ENCODE measurements at regions not wholly inside any gene's neighbourhood (a gene's known extent, or its start where the extent isn't known, plus 50 kb on each side); places are given as distances from the start of the nearest gene placed in this dataset.

DNA sequence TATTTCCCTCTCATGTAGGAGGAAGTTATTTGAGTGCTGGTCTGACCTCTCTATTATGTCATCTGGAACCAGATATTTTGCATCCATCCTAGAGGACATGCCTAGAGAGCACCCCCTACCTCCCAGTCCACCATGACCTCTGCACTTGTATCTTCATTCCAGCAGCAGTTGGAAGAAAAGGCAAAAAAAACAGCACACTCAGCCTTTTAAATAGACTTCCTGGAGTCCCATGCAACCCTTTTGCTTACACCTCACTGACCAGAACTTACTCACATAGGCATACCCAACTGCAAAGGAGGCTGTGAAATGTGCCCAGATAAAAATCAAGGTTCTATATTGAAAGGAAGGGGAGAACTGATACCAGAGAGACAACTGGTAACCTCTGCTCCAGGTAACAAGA lies 92.3 kb upstream of the FHIT start:
- H2AFZ ChIP-seq (replicated peaks): no peak overlapping the region
- no peaks in the 10 kb centered on the region for H3K27me3 ChIP-seq
- H3K4me1 ChIP-seq: no peaks in the 10 kb centered on the region
- H3K4me2 ChIP-seq: no peak overlapping the region
- no peaks in the 10 kb centered on the region for H4K20me1 ChIP-seq (ENCODE audit: low read depth)
- no peaks in the 10 kb centered on the region for H3F3A ChIP-seq (ENCODE audit: low read depth)
- H3K9ac ChIP-seq: no peak overlapping the region
- Mint-ChIP-seq H3K36me3 (no peaks in the 10 kb centered on the region), H3K9me3 (no peaks in the 10 kb centered on the region), H3K4me1 (peaks cover 2% of the 10 kb centered on the region), H3K4me3 (no peak overlapping the region), H3K27me3 (ENCODE audit: insufficient read depth, low read depth) (peaks cover 2% of the 10 kb centered on the region), H3K27ac (no peak overlapping the region)
- no peak overlapping the region for H3K4me3 ChIP-seq
- no peaks in the 10 kb centered on the region for H3K9me3 ChIP-seq (ENCODE audit: low read depth)
- no peak overlapping the region for H3K27ac ChIP-seq
- no peaks in the 10 kb centered on the region for H3K36me3 ChIP-seq
- no peak for TF ChIP-seq EZH2 (IDR thresholded peaks at IDR 0.05)
- TF ChIP-seq, protein P1, sequence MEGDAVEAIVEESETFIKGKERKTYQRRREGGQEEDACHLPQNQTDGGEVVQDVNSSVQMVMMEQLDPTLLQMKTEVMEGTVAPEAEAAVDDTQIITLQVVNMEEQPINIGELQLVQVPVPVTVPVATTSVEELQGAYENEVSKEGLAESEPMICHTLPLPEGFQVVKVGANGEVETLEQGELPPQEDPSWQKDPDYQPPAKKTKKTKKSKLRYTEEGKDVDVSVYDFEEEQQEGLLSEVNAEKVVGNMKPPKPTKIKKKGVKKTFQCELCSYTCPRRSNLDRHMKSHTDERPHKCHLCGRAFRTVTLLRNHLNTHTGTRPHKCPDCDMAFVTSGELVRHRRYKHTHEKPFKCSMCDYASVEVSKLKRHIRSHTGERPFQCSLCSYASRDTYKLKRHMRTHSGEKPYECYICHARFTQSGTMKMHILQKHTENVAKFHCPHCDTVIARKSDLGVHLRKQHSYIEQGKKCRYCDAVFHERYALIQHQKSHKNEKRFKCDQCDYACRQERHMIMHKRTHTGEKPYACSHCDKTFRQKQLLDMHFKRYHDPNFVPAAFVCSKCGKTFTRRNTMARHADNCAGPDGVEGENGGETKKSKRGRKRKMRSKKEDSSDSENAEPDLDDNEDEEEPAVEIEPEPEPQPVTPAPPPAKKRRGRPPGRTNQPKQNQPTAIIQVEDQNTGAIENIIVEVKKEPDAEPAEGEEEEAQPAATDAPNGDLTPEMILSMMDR (IDR thresholded peaks at IDR 0.05): no peak
- TF ChIP-seq EZH2phosphoT487 (IDR thresholded peaks at IDR 0.05): no peak
- no peaks in the 10 kb centered on the region for H3K79me2 ChIP-seq (ENCODE audit: low read depth)
- DNase-seq (ENCODE audit: low spot score): no peak

GRCh38 chr3:61345020-61345419 lies 93.8 kb upstream of the FHIT start:
- Histone ChIP-seq H3K79me2 (ENCODE audit: low read depth) (no peaks in the 10 kb centered on the region), H3K36me3 (no peaks in the 10 kb centered on the region), H3K27me3 (no peaks in the 10 kb centered on the region), H3K9ac (no peak overlapping the region), H2AFZ (replicated peaks) (no peak overlapping the region), H3K9me3 (ENCODE audit: low read depth) (no peaks in the 10 kb centered on the region), H3K4me2 (no peak overlapping the region), H3K27ac (no peak overlapping the region), H3K4me1 (no peaks in the 10 kb centered on the region), H3K4me3 (no peak overlapping the region), H4K20me1 (ENCODE audit: low read depth) (no peaks in the 10 kb centered on the region), H3F3A (ENCODE audit: low read depth) (no peaks in the 10 kb centered on the region)
- H3K4me1 Mint-ChIP-seq: peaks cover 2% of the 10 kb centered on the region
- no peaks in the 10 kb centered on the region for H3K9me3 Mint-ChIP-seq
- H3K4me3 Mint-ChIP-seq: no peak overlapping the region
- TF ChIP-seq, protein P1 (IDR thresholded peaks at IDR 0.05): no peak
- TF ChIP-seq EZH2 (IDR thresholded peaks at IDR 0.05) (no peak), EZH2phosphoT487 (IDR thresholded peaks at IDR 0.05) (no peak)
- no peaks in the 10 kb centered on the region for H3K36me3 Mint-ChIP-seq
- H3K27ac Mint-ChIP-seq: no peak overlapping the region
- H3K27me3 Mint-ChIP-seq (ENCODE audit: insufficient read depth, low read depth): peaks cover 6% of the 10 kb centered on the region
- DNase-seq (ENCODE audit: low spot score): no peak

- Histone ChIP-seq H3K79me2 (ENCODE audit: low read depth) (no peaks in the 10 kb centered on the region), H3K4me1 (no peaks in the 10 kb centered on the region), H4K20me1 (ENCODE audit: low read depth) (no peaks in the 10 kb centered on the region), H3K4me2 (no peak overlapping the region), H3K27me3 (no peaks in the 10 kb centered on the region), H3K4me3 (no peak overlapping the region), H3F3A (ENCODE audit: low read depth) (no peaks in the 10 kb centered on the region), H2AFZ (replicated peaks) (no peak overlapping the region), H3K36me3 (no peaks in the 10 kb centered on the region), H3K9ac (no peak overlapping the region), H3K9me3 (ENCODE audit: low read depth) (no peaks in the 10 kb centered on the region), H3K27ac (no peak overlapping the region)
- TF ChIP-seq EZH2 (IDR thresholded peaks at IDR 0.05) (no peak), EZH2phosphoT487 (IDR thresholded peaks at IDR 0.05) (no peak)
- TF ChIP-seq, protein P1 (IDR thresholded peaks at IDR 0.05): no peak
- Mint-ChIP-seq H3K9me3 (no peaks in the 10 kb centered on the region), H3K4me3 (no peak overlapping the region), H3K4me1 (peaks cover 2% of the 10 kb centered on the region), H3K27ac (no peak overlapping the region), H3K27me3 (ENCODE audit: insufficient read depth, low read depth) (peaks cover 6% of the 10 kb centered on the region), H3K36me3 (no peaks in the 10 kb centered on the region)
- DNase-seq (ENCODE audit: low spot score): no peak
Observed at GRCh38 chr3:61347981-61348380, 96.7 kb upstream of the FHIT start.
